GM12891 (cell line): ENCODE measurements at regions not wholly inside any gene's neighbourhood (a gene's known extent, or its start where the extent isn't known, plus 50 kb on each side); places are given as distances from the start of the nearest gene placed in this dataset.

Experiments used
- DNase-seq: peaks from one replicate; pipeline ENCODE4 v3.0.0; 2011; ENCODE audit warnings: low spot score; ENCODE audit not compliant: insufficient read length
- FAIRE-seq: peaks from 2 replicates; lab custom pipeline; 2011; peaks lifted over from hg19 to GRCh38; lab: Jason Lieb, UNC
- PAX5 ChIP-seq: IDR thresholded peaks from 2 replicates; pipeline ENCODE4 v1.6.1; 2011; ENCODE audit warnings: low read length, moderate library complexity, mild to moderate bottlenecking; ENCODE audit not compliant: insufficient read depth, severe bottlenecking
- POLR2A ChIP-seq: IDR thresholded peaks from 2 replicates; pipeline ENCODE4 v1.6.1; 2011; ENCODE audit warnings: low read depth, low read length, control low read depth
- POLR2AphosphoS5 ChIP-seq: IDR thresholded peaks from 2 replicates; pipeline ENCODE4 v1.6.1; 2011; ENCODE audit warnings: low read depth, low read length, control low read depth
- POU2F2 ChIP-seq: IDR thresholded peaks from 2 replicates; pipeline ENCODE4 v1.6.1; 2011; ENCODE audit warnings: low read depth, mild to moderate bottlenecking, control low read depth, low read length, moderate library complexity
- SPI1 ChIP-seq: IDR thresholded peaks from 2 replicates; pipeline ENCODE4 v1.6.1; 2011; ENCODE audit warnings: low read depth, low read length, control low read depth
- TAF1 ChIP-seq: IDR thresholded peaks from 2 replicates; pipeline ENCODE4 v1.6.1; 2011; ENCODE audit warnings: low read depth, low read length, control low read depth

- TF ChIP-seq SPI1 = no peak
- no peak for FAIRE-seq
- no peak for DNase-seq
Observed at GRCh38 chr16:35506018-35506897, 2046.8 kb downstream of the TP53TG3F start.

DNA sequence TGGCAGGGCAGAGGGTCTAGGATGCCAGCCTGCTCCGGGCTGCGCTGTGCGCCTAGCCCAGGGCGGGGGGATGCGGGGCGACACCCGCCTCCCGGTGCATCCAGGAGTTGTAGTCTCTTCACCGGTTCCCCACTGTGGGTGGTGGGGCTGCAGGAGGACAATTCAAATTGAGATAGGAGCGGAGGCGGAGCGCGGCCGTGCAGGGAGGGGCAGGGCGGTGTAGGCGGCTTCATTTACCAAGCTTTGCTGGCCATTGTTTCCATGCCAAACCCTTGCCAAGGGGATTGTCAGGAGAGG lies 2047.4 kb downstream of the TP53TG3F start:
- DNase-seq (no peak), FAIRE-seq (no peak)
- TF ChIP-seq TAF1 = no peak
- TF ChIP-seq POU2F2 = no peak
- no peak for TF ChIP-seq PAX5
- TF ChIP-seq POLR2AphosphoS5 = no peak
- TF ChIP-seq POLR2A = no peak
- no peak for TF ChIP-seq SPI1

DNA sequence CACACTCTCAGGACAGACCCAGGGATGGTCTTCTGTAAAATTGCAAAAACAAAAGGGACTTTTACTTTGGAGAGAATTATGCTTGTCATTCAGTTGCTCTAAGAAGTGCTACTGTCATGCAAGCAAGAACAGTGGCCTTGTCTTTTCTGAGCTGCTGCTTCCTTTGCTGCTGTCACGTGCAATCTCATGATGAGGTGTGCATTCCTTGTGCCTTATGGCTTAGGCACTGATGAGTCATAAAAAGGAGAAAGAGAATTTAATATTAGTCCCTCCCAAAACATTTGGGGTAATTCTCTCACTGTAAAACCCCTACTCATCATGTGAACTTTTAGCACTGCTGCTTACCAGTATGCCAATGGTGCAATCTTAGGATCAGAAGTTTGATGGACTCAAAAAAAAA lies 2051.3 kb downstream of the TP53TG3F start:
- DNase-seq (no peak), FAIRE-seq (no peak)
- TF ChIP-seq SPI1 (no peak), PAX5 (no peak), POLR2AphosphoS5 (no peak), TAF1 (no peak), POLR2A (no peak), POU2F2 (no peak)

DNA sequence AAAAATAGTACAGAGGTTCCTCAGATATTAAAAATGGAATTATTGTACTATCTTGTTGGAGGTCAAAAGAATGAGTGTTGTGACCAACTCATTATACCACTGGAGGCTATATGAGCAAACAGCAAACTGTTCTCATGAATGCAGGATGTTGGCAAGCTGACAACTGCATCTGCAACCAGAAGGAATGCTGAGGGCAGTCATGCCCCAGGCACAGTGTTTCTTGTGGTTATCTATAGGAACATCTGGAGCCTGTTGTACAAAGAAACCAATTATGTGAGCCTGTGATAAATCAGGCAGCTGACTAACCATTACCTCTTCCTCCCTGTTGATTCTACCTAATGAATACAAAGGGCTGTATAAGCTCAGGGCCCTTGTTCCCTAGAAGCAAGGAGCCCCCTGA lies 2057.1 kb downstream of the TP53TG3F start:
- no peak for DNase-seq
- FAIRE-seq = no peak
- TF ChIP-seq TAF1 (no peak), SPI1 (no peak), PAX5 (no peak), POLR2AphosphoS5 (no peak), POLR2A (no peak), POU2F2 (no peak)

GRCh38 chr16:35516971-35517370 lies 2057.6 kb downstream of the TP53TG3F start:
- TF ChIP-seq SPI1 (no peak), TAF1 (no peak), PAX5 (no peak), POLR2AphosphoS5 (no peak), POLR2A (no peak), POU2F2 (no peak)
- FAIRE-seq = no peak
- DNase-seq = no peak

GRCh38 chr16:35523991-35524390 lies 2064.6 kb downstream of the TP53TG3F start:
- FAIRE-seq (no peak), DNase-seq (no peak)
- TF ChIP-seq SPI1 (no peak), POU2F2 (no peak), POLR2A (no peak), POLR2AphosphoS5 (no peak), PAX5 (no peak)

- TF ChIP-seq POLR2AphosphoS5 = no peak
- no peak for TF ChIP-seq PAX5
- TF ChIP-seq SPI1 = no peak
- no peak for TF ChIP-seq TAF1
- TF ChIP-seq POU2F2 = no peak
- no peak for TF ChIP-seq POLR2A
- FAIRE-seq (no peak), DNase-seq (no peak)
Observed at GRCh38 chr16:35525979-35526590, 2066.7 kb downstream of the TP53TG3F start.

GRCh38 chr16:35532576-35532975 lies 2073.2 kb downstream of the TP53TG3F start:
- TF ChIP-seq SPI1 (no peak), POLR2A (no peak), POLR2AphosphoS5 (no peak)
- FAIRE-seq (no peak), DNase-seq (no peak)

DNA sequence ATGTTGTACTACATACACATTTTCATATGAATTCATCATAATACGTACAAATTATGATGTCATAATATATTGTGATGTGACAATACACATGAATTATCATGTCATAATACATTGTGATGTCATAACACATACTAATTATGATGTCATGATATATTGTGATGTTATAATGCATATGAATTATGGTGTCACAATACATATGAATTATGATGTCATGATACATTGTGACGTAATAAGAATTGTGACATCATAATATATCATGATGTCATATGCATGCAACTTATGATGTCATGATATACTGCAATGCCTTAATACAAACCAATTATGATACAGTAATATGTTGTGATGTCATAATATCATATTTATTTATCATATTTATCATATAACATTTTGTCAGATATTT lies 2074.3 kb downstream of the TP53TG3F start:
- no peak for FAIRE-seq
- no peak for DNase-seq
- TF ChIP-seq POLR2A = no peak
- no peak for TF ChIP-seq POLR2AphosphoS5
- TF ChIP-seq POU2F2 = no peak
- no peak for TF ChIP-seq TAF1
- no peak for TF ChIP-seq PAX5
- no peak for TF ChIP-seq SPI1

GRCh38 chr16:35543486-35543885 lies 2084.1 kb downstream of the TP53TG3F start:
- FAIRE-seq (no peak), DNase-seq (no peak)
- no peak for TF ChIP-seq POLR2A
- no peak for TF ChIP-seq PAX5
- no peak for TF ChIP-seq POLR2AphosphoS5
- no peak for TF ChIP-seq TAF1
